HG03095 (cell line): ENCODE measurements at regions not wholly inside any gene's neighbourhood (a gene's known extent, or its start where the extent isn't known, plus 50 kb on each side); places are given as distances from the start of the nearest gene placed in this dataset.
"Not testable (repeated sequence)": the region's sequence is repeated elsewhere in the genome, so short reads cannot be mapped to it uniquely, and the experiment has no call there.

ENCODE experiments used
- ATAC-seq: cut with Tn5 transposase; IDR thresholded peaks from one replicate; pipeline ENCODE4 v1.9.1; 2021; ENCODE audit warnings: moderate library complexity; ENCODE audit not compliant: unreplicated experiment

- ATAC-seq, result no peak
Observed at GRCh38 chr3:153266619-153267018, 104.6 kb downstream of the RAP2B start.

GRCh38 chr3:153268564-153269279, 106.7 kb downstream of the RAP2B start:
- ATAC-seq, result no peak

- ATAC-seq, result no peak
Observed at GRCh38 chr3:153269730-153270129, 107.7 kb downstream of the RAP2B start.

- ATAC-seq, result no peak
Observed at GRCh38 chr3:153273217-153273616, 111.2 kb downstream of the RAP2B start.

- no peak for ATAC-seq
Observed at GRCh38 chr3:153273767-153274435, 111.9 kb downstream of the RAP2B start.

- no peak for ATAC-seq
Observed at GRCh38 chr3:153274561-153274960, 112.5 kb downstream of the RAP2B start.

- ATAC-seq, result no peak
Observed at GRCh38 chr3:153275514-153275913, 113.5 kb downstream of the RAP2B start.

- ATAC-seq, result no peak
Observed at GRCh38 chr3:153277029-153277428, 115.0 kb downstream of the RAP2B start.

GRCh38 chr3:153281236-153281997, 119.4 kb downstream of the RAP2B start:
- ATAC-seq, result not testable (repeated sequence)

- no peak for ATAC-seq
Observed at GRCh38 chr3:153282355-153282754, 120.3 kb downstream of the RAP2B start.

- peak; percentile 68 for ATAC-seq
Observed at GRCh38 chr3:153284282-153284938, 122.4 kb downstream of the RAP2B start.

GRCh38 chr3:153285194-153285641, 123.2 kb downstream of the RAP2B start:
- ATAC-seq, result no peak

- ATAC-seq, result no peak
Observed at GRCh38 chr3:153285982-153286381, 124.0 kb downstream of the RAP2B start.

GRCh38 chr3:153287017-153287416, 125.0 kb downstream of the RAP2B start:
- ATAC-seq, result no peak

- ATAC-seq, result no peak
Observed at GRCh38 chr3:153289334-153289808, 127.3 kb downstream of the RAP2B start.

- no peak for ATAC-seq
Observed at GRCh38 chr3:153290268-153291015, 128.4 kb downstream of the RAP2B start.

- no peak for ATAC-seq
Observed at GRCh38 chr3:153291059-153291685, 129.1 kb downstream of the RAP2B start.

- ATAC-seq, result no peak
Observed at GRCh38 chr3:153293265-153293664, 131.2 kb downstream of the RAP2B start.

- ATAC-seq, result no peak
Observed at GRCh38 chr3:153295901-153296300, 133.9 kb downstream of the RAP2B start.

GRCh38 chr3:153305189-153305588, 143.2 kb downstream of the RAP2B start:
- no peak for ATAC-seq
